ENCODE measurements at regions not wholly inside any gene's neighbourhood (a gene's known extent, or its start where the extent isn't known, plus 50 kb on each side); places are given as distances from the start of the nearest gene placed in this dataset.

- peaks cover 6% of the 10 kb centered on the region for H3K27me3 ChIP-seq (ENCODE audit: insufficient read depth, low read length)
- no peaks in the 10 kb centered on the region for H3K36me3 ChIP-seq (ENCODE audit: insufficient read depth, low read length)
- no peak for TF ChIP-seq EZH2 (IDR thresholded peaks at IDR 0.05; ENCODE audit: insufficient read depth, low read length)
- TF ChIP-seq CTCF (IDR thresholded peaks at IDR 0.05; ENCODE audit: insufficient read depth, low read depth, low read length) = no peak
- Mint-ChIP-seq H3K4me3 (ENCODE audit: unreplicated experiment) (no peak overlapping the region), H3K4me1 (ENCODE audit: low read depth, unreplicated experiment) (no peaks in the 10 kb centered on the region), H3K36me3 (ENCODE audit: low read depth, unreplicated experiment) (peaks cover 1% of the 10 kb centered on the region), H3K27ac (ENCODE audit: unreplicated experiment) (no peak overlapping the region), H3K9me3 (ENCODE audit: unreplicated experiment) (no peaks in the 10 kb centered on the region), H3K27me3 (ENCODE audit: low read depth, unreplicated experiment) (peaks cover 43% of the 10 kb centered on the region)
- H3K27ac ChIP-seq (ENCODE audit: low read depth, low read length) = no peak overlapping the region
- no peaks in the 10 kb centered on the region for H3K79me2 ChIP-seq (ENCODE audit: insufficient read depth, low read length)
- no peak for FAIRE-seq
- no peak for DNase-seq (ENCODE audit: low read depth)
- H3K9me3 ChIP-seq (ENCODE audit: insufficient read depth, low read depth, low read length) = peaks cover 2% of the 10 kb centered on the region
- no peak overlapping the region for H3K4me3 ChIP-seq (ENCODE audit: insufficient read depth, low read depth, low read length)
- H3K4me1 ChIP-seq (ENCODE audit: insufficient read depth, low read length) = no peaks in the 10 kb centered on the region
- no peaks in the 10 kb centered on the region for H4K20me1 ChIP-seq (ENCODE audit: insufficient read depth, low read length)
- no peak overlapping the region for H3K4me2 ChIP-seq (ENCODE audit: low read length)
- H2AFZ ChIP-seq (ENCODE audit: low read depth, low read length) = no peak overlapping the region
- no peak overlapping the region for H3K9ac ChIP-seq (ENCODE audit: low read length)
Measured at GRCh38 chr18:46395795-46396194, 261.2 kb downstream of the LOXHD1 start.

- H3K4me2 ChIP-seq (ENCODE audit: low read length) = no peak overlapping the region
- H3K36me3 ChIP-seq (ENCODE audit: insufficient read depth, low read length) = no peaks in the 10 kb centered on the region
- peaks cover 6% of the 10 kb centered on the region for H3K27me3 ChIP-seq (ENCODE audit: insufficient read depth, low read length)
- DNase-seq (ENCODE audit: low read depth) (no peak), FAIRE-seq (no peak)
- TF ChIP-seq CTCF (IDR thresholded peaks at IDR 0.05; ENCODE audit: insufficient read depth, low read depth, low read length) (no peak), EZH2 (IDR thresholded peaks at IDR 0.05; ENCODE audit: insufficient read depth, low read length) (no peak)
- H3K9ac ChIP-seq (ENCODE audit: low read length) = no peak overlapping the region
- H3K4me3 ChIP-seq (ENCODE audit: insufficient read depth, low read depth, low read length) = no peak overlapping the region
- no peak overlapping the region for H3K4me3 Mint-ChIP-seq (ENCODE audit: unreplicated experiment)
- H3K79me2 ChIP-seq (ENCODE audit: insufficient read depth, low read length) = no peaks in the 10 kb centered on the region
- H3K4me1 ChIP-seq (ENCODE audit: insufficient read depth, low read length) = no peaks in the 10 kb centered on the region
- H3K27ac Mint-ChIP-seq (ENCODE audit: unreplicated experiment) = no peak overlapping the region
- peaks cover 2% of the 10 kb centered on the region for H3K9me3 ChIP-seq (ENCODE audit: insufficient read depth, low read depth, low read length)
- H4K20me1 ChIP-seq (ENCODE audit: insufficient read depth, low read length) = no peaks in the 10 kb centered on the region
- no peak overlapping the region for H2AFZ ChIP-seq (ENCODE audit: low read depth, low read length)
- no peaks in the 10 kb centered on the region for H3K9me3 Mint-ChIP-seq (ENCODE audit: unreplicated experiment)
- H3K27me3 Mint-ChIP-seq (ENCODE audit: low read depth, unreplicated experiment) = peaks cover 43% of the 10 kb centered on the region
- peaks cover 1% of the 10 kb centered on the region for H3K36me3 Mint-ChIP-seq (ENCODE audit: low read depth, unreplicated experiment)
- H3K4me1 Mint-ChIP-seq (ENCODE audit: low read depth, unreplicated experiment) = peaks cover under 1% of the 10 kb centered on the region
- no peak overlapping the region for H3K27ac ChIP-seq (ENCODE audit: low read depth, low read length)
Measured at GRCh38 chr18:46397174-46397573, 259.8 kb downstream of the LOXHD1 start.

- Histone ChIP-seq H3K9me3 (ENCODE audit: insufficient read depth, low read depth, low read length) (peaks cover 2% of the 10 kb centered on the region), H3K4me3 (ENCODE audit: insufficient read depth, low read depth, low read length) (no peak overlapping the region), H3K27ac (ENCODE audit: low read depth, low read length) (no peak overlapping the region), H4K20me1 (ENCODE audit: insufficient read depth, low read length) (no peaks in the 10 kb centered on the region), H3K27me3 (ENCODE audit: insufficient read depth, low read length) (peaks cover 6% of the 10 kb centered on the region), H3K36me3 (ENCODE audit: insufficient read depth, low read length) (no peaks in the 10 kb centered on the region), H3K4me2 (ENCODE audit: low read length) (no peak overlapping the region), H2AFZ (ENCODE audit: low read depth, low read length) (no peak overlapping the region), H3K79me2 (ENCODE audit: insufficient read depth, low read length) (no peaks in the 10 kb centered on the region), H3K4me1 (ENCODE audit: insufficient read depth, low read length) (no peaks in the 10 kb centered on the region), H3K9ac (ENCODE audit: low read length) (no peak overlapping the region)
- no peak overlapping the region for H3K27ac Mint-ChIP-seq (ENCODE audit: unreplicated experiment)
- peaks cover 9% of the 10 kb centered on the region for H3K4me1 Mint-ChIP-seq (ENCODE audit: low read depth, unreplicated experiment)
- H3K27me3 Mint-ChIP-seq (ENCODE audit: low read depth, unreplicated experiment) = peaks cover 43% of the 10 kb centered on the region
- H3K9me3 Mint-ChIP-seq (ENCODE audit: unreplicated experiment) = no peaks in the 10 kb centered on the region
- no peak overlapping the region for H3K4me3 Mint-ChIP-seq (ENCODE audit: unreplicated experiment)
- peaks cover 1% of the 10 kb centered on the region for H3K36me3 Mint-ChIP-seq (ENCODE audit: low read depth, unreplicated experiment)
- no peak for DNase-seq (ENCODE audit: low read depth)
- TF ChIP-seq EZH2 (IDR thresholded peaks at IDR 0.05; ENCODE audit: insufficient read depth, low read length) (no peak), CTCF (IDR thresholded peaks at IDR 0.05; ENCODE audit: insufficient read depth, low read depth, low read length) (no peak)
- FAIRE-seq = no peak
Measured at GRCh38 chr18:46398005-46398404, 259.0 kb downstream of the LOXHD1 start.

Data from astrocyte (in vitro differentiated cells and primary cell).